Neural cell (in vitro differentiated cells): ENCODE measurements at regions not wholly inside any gene's neighbourhood (a gene's known extent, or its start where the extent isn't known, plus 50 kb on each side); places are given as distances from the start of the nearest gene placed in this dataset.

Experiments
- CTCF ChIP-seq: fragments of 450-650 bp; IDR thresholded peaks from 2 replicates; pipeline ENCODE4 v1.5.1; 2014; ENCODE audit warnings: antibody characterized with exemption, mild to moderate bottlenecking, moderate library complexity; ENCODE audit not compliant: poor library complexity, severe bottlenecking
- EP300 ChIP-seq: fragments of 450-650 bp; conservative IDR thresholded peaks from 2 replicates; pipeline ENCODE4 v1.6.1; 2014; ENCODE audit warnings: antibody characterized with exemption, mild to moderate bottlenecking, moderate library complexity; ENCODE audit not compliant: poor library complexity, severe bottlenecking
- EZH2 ChIP-seq: fragments of 200-600, 300-800 bp; shearing (Covaris generic), sonication (generic); IDR thresholded peaks from 2 replicates; pipeline ENCODE4 v1.6.1; 2014; ENCODE audit warnings: antibody characterized with exemption, low read length, borderline replicate concordance, mild to moderate bottlenecking; ENCODE audit not compliant: insufficient read depth, poor library complexity, severe bottlenecking
- MXI1 ChIP-seq: fragments of 450-650 bp; conservative IDR thresholded peaks from 2 replicates; pipeline ENCODE4 v1.6.1; 2014; ENCODE audit warnings: antibody characterized with exemption, mild to moderate bottlenecking; ENCODE audit not compliant: poor library complexity, severe bottlenecking
- POLR2AphosphoS5 ChIP-seq: IDR thresholded peaks from 2 replicates; pipeline ENCODE4 v1.6.1; 2012
- TAF1 ChIP-seq: IDR thresholded peaks from 2 replicates; pipeline ENCODE4 v1.6.1; 2012; ENCODE audit warnings: low read depth

- TF ChIP-seq CTCF (no peak), EP300 (no peak), MXI1 (no peak), EZH2 (no peak), POLR2AphosphoS5 (no peak), TAF1 (no peak)
Measured at GRCh38 chr16:74146643-74147042, 150.0 kb upstream of the PSMD7 start.
